Fibroblast of lung (primary cell): ENCODE measurements at regions not wholly inside any gene's neighbourhood (a gene's known extent, or its start where the extent isn't known, plus 50 kb on each side); places are given as distances from the start of the nearest gene placed in this dataset.

Source experiments
- DNase-seq, 2 donors: peaks; one replicate each; pipeline versions ENCODE4 v3.0.0 to v3.0.0-alpha.2; 2010; ENCODE audit warnings: low read depth in 2 of 2
- H2AFZ ChIP-seq: 2 replicates; pipeline ENCODE4 v1.5.1; 2012; ENCODE audit warnings: low read length, control low read depth, inconsistent platforms
- H3K27ac ChIP-seq: 2 replicates; pipeline ENCODE4 v1.5.1; 2011; ENCODE audit warnings: low read length, control low read depth; ENCODE audit not compliant: insufficient read depth
- H3K27me3 ChIP-seq: 2 replicates; pipeline ENCODE4 v1.5.1; 2011; ENCODE audit warnings: mild to moderate bottlenecking, low read length; ENCODE audit not compliant: control insufficient read depth, insufficient read depth
- H3K36me3 ChIP-seq: 2 replicates; pipeline ENCODE4 v1.5.1; 2011; ENCODE audit warnings: low read length; ENCODE audit not compliant: control insufficient read depth, insufficient read depth
- H3K4me1 ChIP-seq: 2 replicates; pipeline ENCODE4 v1.5.1; 2011; ENCODE audit warnings: low read length; ENCODE audit not compliant: control insufficient read depth, insufficient read depth; ENCODE audit errors: extremely low read depth
- H3K4me2 ChIP-seq: 2 replicates; pipeline ENCODE4 v1.5.1; 2011; ENCODE audit warnings: low read length, control low read depth; ENCODE audit not compliant: insufficient read depth; ENCODE audit errors: extremely low read depth
- H3K4me3 ChIP-seq, 4 experiments: fragments of 200-600 bp in 1 of 4; sonication (generic) in 1 of 4; replicated peaks in 1 of 4; 2 replicates each; pipeline ENCODE4 v1.5.1; 2011 to 2016; ENCODE audit warnings: low read length in 4 of 4, low read depth in 3 of 4, mild to moderate bottlenecking in 3 of 4, control low read depth in 2 of 4, inconsistent platforms in 1 of 4, mixed read lengths in 1 of 4; ENCODE audit not compliant: insufficient read depth in 1 of 4; ENCODE audit errors: control extremely low read depth in 1 of 4
- H3K79me2 ChIP-seq: 2 replicates; pipeline ENCODE4 v1.5.1; 2012; ENCODE audit warnings: mild to moderate bottlenecking, low read length, inconsistent platforms; ENCODE audit not compliant: control insufficient read depth, insufficient read depth
- H3K9ac ChIP-seq: 2 replicates; pipeline ENCODE4 v1.5.1; 2011; ENCODE audit warnings: mild to moderate bottlenecking, low read length, control low read depth; ENCODE audit not compliant: insufficient read depth
- H3K9me3 ChIP-seq: 2 replicates; pipeline ENCODE4 v1.5.1; 2012; ENCODE audit warnings: low read depth, low read length; ENCODE audit not compliant: control insufficient read depth, insufficient read depth
- H4K20me1 ChIP-seq: 2 replicates; pipeline ENCODE4 v1.5.1; 2011; ENCODE audit warnings: low read length; ENCODE audit not compliant: control insufficient read depth, insufficient read depth; ENCODE audit errors: extremely low read depth
- CTCF ChIP-seq, 2 donors: IDR thresholded peaks in 1 of 2; conservative IDR thresholded peaks in 1 of 2; 1 replicate in 1 of 2; 2 replicates in 1 of 2; pipeline ENCODE4 v1.5.1; 2011 to 2012; ENCODE audit warnings: low read length in 2 of 2, control low read depth in 1 of 2, inconsistent platforms in 1 of 2, low read depth in 1 of 2, mild to moderate bottlenecking in 1 of 2
- EZH2 ChIP-seq: IDR thresholded peaks from 2 replicates; pipeline ENCODE4 v1.5.1; 2012; ENCODE audit warnings: low read length, control low read depth, mild to moderate bottlenecking; ENCODE audit errors: missing control alignments

GRCh38 chrX:42149765-42150164 is 226.4 kb upstream of the CASK start:
- H3K4me2 ChIP-seq, result no peak overlapping the region
- no peaks in the 10 kb centered on the region for H4K20me1 ChIP-seq
- no peaks in the 10 kb centered on the region for H3K36me3 ChIP-seq
- peak in 1 of 2 donors; percentile 26 for DNase-seq
- no peaks in the 10 kb centered on the region for H3K4me1 ChIP-seq
- H3K27me3 ChIP-seq, result no peaks in the 10 kb centered on the region
- no peaks in the 10 kb centered on the region for H3K9me3 ChIP-seq
- H2AFZ ChIP-seq, result no peak overlapping the region
- no peak overlapping the region for H3K27ac ChIP-seq
- TF ChIP-seq CTCF (conservative IDR thresholded peaks at IDR 0.05 in 1 of 2, IDR thresholded peaks at IDR 0.05 in 1 of 2; ENCODE audit: low read depth in 1 of 2, low read length in 2 of 2) (no peak), EZH2 (no peak)
- H3K9ac ChIP-seq, result no peak overlapping the region
- no peak overlapping the region for H3K4me3 ChIP-seq
- no peaks in the 10 kb centered on the region for H3K79me2 ChIP-seq

GRCh38 chrX:42149281-42149680 is 225.9 kb upstream of the CASK start:
- H3K9ac ChIP-seq, result no peak overlapping the region
- H3K27me3 ChIP-seq, result no peaks in the 10 kb centered on the region
- H2AFZ ChIP-seq, result no peak overlapping the region
- no peak for DNase-seq
- no peaks in the 10 kb centered on the region for H3K4me1 ChIP-seq
- no peaks in the 10 kb centered on the region for H3K36me3 ChIP-seq
- TF ChIP-seq CTCF (conservative IDR thresholded peaks at IDR 0.05 in 1 of 2, IDR thresholded peaks at IDR 0.05 in 1 of 2; ENCODE audit: low read depth in 1 of 2, low read length in 2 of 2), result no peak
- TF ChIP-seq EZH2, result no peak
- H3K27ac ChIP-seq, result no peak overlapping the region
- H3K4me3 ChIP-seq, result no peak overlapping the region
- no peaks in the 10 kb centered on the region for H4K20me1 ChIP-seq
- H3K79me2 ChIP-seq, result no peaks in the 10 kb centered on the region
- H3K9me3 ChIP-seq, result no peaks in the 10 kb centered on the region
- H3K4me2 ChIP-seq, result no peak overlapping the region

GRCh38 chrX:42143866-42144592 is 220.7 kb upstream of the CASK start:
- no peak overlapping the region for H3K9ac ChIP-seq
- TF ChIP-seq CTCF (conservative IDR thresholded peaks at IDR 0.05 in 1 of 2, IDR thresholded peaks at IDR 0.05 in 1 of 2; ENCODE audit: low read depth in 1 of 2, low read length in 2 of 2) (no peak), EZH2 (no peak)
- no peaks in the 10 kb centered on the region for H4K20me1 ChIP-seq
- no peak overlapping the region for H2AFZ ChIP-seq
- H3K79me2 ChIP-seq, result no peaks in the 10 kb centered on the region
- H3K27ac ChIP-seq, result no peak overlapping the region
- no peaks in the 10 kb centered on the region for H3K36me3 ChIP-seq
- H3K4me2 ChIP-seq, result no peak overlapping the region
- peak in 1 of 2 donors; percentile 6 for DNase-seq
- no peak overlapping the region for H3K4me3 ChIP-seq
- no peaks in the 10 kb centered on the region for H3K4me1 ChIP-seq
- H3K27me3 ChIP-seq, result no peaks in the 10 kb centered on the region
- no peaks in the 10 kb centered on the region for H3K9me3 ChIP-seq
